Mammary epithelial cell (primary cell): ENCODE measurements at regions not wholly inside any gene's neighbourhood (a gene's known extent, or its start where the extent isn't known, plus 50 kb on each side); places are given as distances from the start of the nearest gene placed in this dataset.

Experiments used
- CTCF ChIP-seq, 2 donors: IDR thresholded peaks in 1 of 2; conservative IDR thresholded peaks in 1 of 2; 2 replicates each; pipeline ENCODE4 v1.5.1; 2011 to 2012; ENCODE audit warnings: inconsistent platforms in 2 of 2, low read length in 2 of 2, mild to moderate bottlenecking in 2 of 2, control low read depth in 1 of 2, low read depth in 1 of 2; ENCODE audit not compliant: insufficient read depth in 1 of 2; ENCODE audit errors: extremely low read depth in 1 of 2
- EZH2 ChIP-seq: IDR thresholded peaks from 2 replicates; pipeline ENCODE4 v1.6.1; 2012; ENCODE audit warnings: low read length, inconsistent platforms, borderline replicate concordance

GRCh38 chr2:209162129-209162528 lies 261.7 kb upstream of the MAP2 start:
- TF ChIP-seq CTCF (conservative IDR thresholded peaks at IDR 0.05 in 1 of 2, IDR thresholded peaks at IDR 0.05 in 1 of 2; ENCODE audit: extremely low read depth in 1 of 2, insufficient read depth in 1 of 2, low read depth in 1 of 2, low read length in 2 of 2) = no peak
- no peak for TF ChIP-seq EZH2
